ENCODE measurements at regions not wholly inside any gene's neighbourhood (a gene's known extent, or its start where the extent isn't known, plus 50 kb on each side); places are given as distances from the start of the nearest gene placed in this dataset.
"Not testable (repeated sequence)": the region's sequence is repeated elsewhere in the genome, so short reads cannot be mapped to it uniquely, and the experiment has no call there.

DNA sequence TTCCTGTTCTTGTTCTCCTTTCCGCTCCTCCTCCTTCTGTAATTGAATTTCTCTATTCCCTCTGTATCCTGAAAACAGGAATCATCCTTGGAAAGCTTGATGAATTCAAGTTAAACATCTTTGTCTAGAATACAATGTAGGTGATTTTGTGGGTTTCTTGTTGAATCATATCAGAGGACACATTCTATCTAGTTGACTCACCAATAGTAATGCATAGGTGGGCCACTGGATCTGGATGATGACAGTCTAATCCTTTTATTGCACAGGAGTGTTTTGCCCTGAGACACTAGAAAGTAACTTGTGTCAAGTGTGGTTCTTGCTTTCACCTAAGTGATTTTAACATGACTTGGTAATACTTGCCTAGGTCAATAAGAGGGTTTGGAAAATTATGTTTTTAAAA, 164.3 kb downstream of the RFPL4B start:
- no peak for DNase-seq (ENCODE audit: low read depth)

DNA sequence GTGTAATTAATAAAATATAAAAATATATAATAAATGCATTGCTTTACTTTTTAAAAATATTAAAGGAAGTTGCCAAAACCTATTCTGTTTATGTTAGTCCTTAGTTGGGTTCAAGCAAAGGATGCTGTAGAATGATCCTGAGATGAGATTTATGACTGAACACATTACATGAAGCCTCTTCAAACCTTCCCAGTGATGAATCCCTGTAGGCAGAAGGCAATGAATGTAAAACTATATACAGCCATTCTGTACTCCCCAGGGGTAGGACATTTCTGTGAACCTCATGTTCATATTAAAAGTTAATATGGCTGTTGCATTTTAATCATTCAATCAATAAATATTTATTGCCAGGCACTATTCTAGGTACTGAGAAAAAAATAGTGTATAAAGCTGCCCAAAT, 166.0 kb downstream of the RFPL4B start:
- no peak for DNase-seq (ENCODE audit: low read depth)

DNA sequence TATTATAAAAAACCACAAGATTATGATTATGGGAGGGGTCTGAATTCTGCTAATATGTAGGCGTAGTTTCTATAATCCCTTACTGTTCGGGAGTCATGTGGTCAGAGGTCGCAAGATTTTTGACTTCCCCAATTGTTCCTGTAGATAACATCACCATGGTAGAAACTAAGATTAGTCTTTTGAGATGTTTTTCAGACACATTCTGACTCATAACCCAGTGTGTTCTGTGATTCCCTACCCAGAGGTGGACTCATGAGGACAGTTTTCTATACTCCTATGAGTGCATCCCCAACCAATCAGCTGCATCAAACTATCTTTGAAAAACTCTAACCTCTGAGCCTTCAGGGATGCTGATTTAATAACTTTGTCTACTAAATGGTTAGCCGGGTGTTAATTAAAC, 175.5 kb downstream of the RFPL4B start:
- DNase-seq (ENCODE audit: low read depth): no peak

DNA sequence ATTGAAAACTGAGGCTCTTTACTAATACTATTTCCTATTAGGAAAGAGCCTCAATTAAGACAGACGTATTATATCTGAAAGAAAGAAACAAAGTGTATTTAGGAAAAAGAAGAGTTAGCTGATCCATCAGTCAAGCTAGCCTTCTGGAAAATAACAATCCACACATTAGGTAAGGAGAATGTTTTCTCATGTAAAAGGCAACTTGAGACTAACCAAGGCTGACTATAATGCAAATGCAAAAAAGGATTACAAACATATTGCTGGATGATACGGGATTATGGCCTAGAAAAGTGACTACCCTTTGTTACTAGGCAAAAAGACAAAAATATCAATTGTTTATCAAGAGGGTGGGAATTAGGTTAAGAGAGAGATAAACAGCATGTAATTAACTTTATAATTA, 176.9 kb downstream of the RFPL4B start:
- no peak for DNase-seq (ENCODE audit: low read depth)

DNA sequence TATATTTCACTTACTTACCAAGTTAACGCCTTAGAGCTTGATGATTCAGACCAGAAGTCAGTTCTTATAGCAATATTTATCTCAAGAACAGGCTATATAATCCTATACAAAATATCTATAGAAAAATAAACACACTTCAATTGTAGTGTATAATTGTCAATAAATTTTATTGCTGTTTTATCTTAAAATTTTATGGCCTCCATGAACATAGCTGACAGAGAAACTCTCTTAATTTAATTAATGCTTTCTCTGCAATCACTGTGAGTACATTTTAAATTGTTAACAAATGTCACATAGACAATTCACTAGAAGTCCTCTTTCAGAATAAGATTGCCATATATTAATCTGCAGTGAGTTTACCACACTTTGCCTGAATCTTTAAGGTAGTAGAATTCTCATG, 178.6 kb downstream of the RFPL4B start:
- DNase-seq (ENCODE audit: low read depth): no peak

DNA sequence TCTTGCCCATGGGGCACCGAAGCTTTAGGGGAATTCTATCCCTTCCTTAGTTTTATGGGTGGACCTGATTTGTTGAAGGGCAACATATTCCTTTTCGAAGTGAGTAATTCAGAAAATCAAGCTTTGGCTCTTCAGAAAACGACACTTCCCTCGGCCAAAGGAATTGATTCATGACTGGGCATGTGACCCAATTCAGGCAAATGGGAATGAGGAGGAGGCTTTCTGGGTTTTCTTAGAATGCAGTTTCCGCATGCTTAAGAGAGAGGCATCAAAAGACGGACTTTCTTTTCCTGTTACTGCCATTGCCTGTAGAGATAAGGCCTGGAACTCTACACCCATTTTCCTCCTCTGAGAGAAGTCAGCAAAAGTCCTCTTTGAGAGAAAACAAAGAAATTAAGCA, 179.5 kb downstream of the RFPL4B start:
- no peak for DNase-seq (ENCODE audit: low read depth)

DNA sequence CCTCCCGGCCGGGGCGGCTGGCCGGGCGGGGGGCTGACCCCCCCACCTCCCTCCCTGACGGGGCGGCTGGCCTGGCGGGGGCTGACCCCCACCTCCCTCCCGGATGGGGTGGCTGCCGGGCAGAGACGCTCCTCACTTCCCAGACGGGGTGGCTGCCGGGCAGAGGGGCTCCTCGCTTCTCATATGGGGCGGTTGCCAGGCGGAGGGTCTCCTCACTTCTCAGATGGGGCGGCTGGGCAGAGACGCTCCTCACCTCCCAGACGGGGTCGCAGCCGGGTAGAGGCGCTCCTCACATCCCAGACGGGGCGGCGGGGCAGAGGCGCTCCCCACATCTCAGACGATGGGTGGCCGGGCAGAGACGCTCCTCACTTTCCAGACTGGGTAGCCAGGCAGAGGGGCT, 181.2 kb downstream of the RFPL4B start:
- not testable (repeated sequence) for DNase-seq (ENCODE audit: low read depth)

DNA sequence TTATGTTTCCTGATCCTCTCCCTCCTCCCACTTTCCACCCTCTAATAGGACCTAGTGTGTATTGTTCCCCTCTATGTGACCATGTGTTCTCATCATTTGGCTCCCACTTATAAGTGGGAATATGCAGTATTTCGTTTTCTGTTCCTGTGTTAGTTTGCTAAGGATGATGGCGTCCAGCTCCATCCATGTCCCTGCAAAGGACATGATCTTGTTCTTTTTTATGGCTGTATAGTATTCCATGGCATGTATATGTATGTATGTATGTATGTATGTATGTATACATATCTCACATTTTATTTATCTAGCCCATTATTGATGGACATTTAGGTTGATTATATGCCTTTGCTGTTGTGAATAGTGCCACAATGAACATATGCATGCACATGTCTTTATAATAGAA, 188.7 kb downstream of the RFPL4B start:
- no peak for DNase-seq (ENCODE audit: low read depth)

DNA sequence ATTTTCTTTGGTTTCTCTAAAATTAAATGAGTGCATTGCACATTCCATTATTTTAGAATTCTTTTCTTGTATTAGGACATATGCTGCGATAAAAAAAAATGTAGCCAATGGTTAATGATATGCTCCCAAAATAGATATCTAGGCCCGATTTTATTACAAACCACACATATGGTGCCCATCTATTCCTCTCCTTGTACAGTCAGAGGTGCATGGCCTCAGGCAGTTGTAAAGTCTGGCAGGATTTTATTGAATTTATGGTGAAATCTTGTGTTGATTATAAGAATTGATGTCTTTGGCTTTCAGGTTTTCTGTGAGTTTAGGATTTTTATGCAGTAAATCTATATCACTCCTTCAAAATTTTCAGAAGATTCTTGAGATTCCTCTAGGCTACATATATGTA, 192.2 kb downstream of the RFPL4B start:
- DNase-seq (ENCODE audit: low read depth): no peak

DNA sequence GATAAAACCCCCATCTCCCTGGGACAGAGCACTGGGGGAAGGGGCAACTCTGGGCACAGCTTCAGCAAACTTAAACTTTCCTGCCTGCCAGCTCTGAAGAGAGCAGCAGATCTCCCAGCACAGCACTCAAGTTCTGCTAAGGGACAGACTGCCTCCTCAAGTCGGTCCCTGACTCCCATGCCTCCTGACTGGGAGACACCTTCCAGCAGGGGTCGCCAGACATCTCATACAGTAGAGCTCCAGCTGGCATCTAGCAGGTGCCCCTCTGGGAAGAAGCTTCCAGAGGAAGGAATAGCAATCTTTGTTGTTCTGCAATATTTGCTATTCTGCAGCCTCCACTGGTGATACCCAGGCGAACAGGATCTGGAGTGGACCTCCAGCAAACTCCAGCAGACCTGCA, 194.7 kb downstream of the RFPL4B start:
- DNase-seq (ENCODE audit: low read depth): not testable (repeated sequence)

DNA sequence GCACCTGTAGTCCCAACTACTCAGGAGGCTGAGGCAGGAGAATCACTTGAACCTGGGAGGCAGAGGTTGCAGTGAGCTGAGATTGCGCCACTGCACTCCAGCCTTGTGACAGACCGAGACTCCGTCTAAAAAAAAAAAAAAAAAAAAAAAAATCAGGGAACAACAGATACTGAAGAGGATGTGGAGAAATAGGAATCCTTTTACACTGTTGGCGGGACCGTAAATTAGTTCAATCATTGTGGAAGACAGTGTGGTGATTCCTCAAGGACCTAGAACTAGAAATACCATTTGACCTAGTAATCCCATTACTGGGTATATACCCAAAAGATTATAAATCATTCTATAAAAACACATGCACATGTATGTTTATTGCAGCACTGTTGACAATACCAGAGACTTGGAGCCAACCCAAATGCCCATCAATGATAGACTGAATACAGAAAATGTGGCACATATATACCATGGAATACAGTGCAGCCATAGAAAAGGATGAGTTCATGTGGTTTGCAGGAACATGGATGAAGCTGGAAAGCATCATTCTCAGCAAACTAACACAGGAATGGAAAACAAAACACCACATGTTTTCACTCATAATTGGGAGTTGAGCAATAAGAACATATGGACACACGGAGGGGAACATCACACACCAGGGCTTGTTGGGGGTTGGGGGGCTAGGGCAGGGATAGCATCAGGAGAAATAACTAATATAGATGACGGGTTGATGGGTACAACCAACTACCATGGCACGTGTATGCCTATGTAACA, 200.4 kb downstream of the RFPL4B start:
- not testable (repeated sequence) for DNase-seq (ENCODE audit: low read depth)

DNA sequence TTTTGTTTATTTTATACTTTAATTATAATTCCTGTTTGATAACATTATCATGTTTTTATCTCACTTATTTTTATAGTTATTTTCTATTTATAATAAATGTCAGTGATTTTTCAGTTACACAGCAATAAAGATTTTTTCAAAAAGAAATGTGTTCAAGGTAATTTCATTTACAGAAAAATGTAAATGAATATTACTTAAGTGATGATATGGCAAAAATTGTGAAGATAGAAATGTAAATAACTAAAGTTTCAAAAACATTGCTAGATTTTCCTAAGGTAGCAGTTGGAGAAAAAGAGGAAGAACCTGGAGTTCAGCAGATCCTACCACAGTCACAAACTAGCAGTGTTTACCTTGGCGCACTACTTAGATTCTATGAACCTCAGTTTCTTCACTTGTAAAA, 202.6 kb downstream of the RFPL4B start:
- DNase-seq (ENCODE audit: low read depth): no peak

DNA sequence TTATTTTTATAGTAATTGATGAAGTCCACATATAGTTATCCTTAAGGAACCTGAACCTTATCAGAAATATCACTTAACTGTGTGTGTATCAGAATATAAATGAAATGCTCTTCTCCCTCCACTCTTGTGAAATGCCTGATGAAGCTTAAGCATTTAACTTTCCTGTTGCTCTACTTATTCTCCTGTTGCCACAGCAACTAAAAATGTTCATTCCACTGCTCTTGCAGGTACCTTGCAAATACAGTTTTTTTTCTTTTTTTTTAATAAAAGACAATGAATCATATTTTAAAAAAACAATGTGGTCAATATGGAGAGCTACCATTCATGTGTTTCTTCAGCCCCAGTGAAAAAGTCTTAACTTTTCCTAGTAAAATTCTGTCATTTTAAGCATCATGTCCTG, 210.3 kb downstream of the RFPL4B start:
- DNase-seq (ENCODE audit: low read depth): no peak

DNA sequence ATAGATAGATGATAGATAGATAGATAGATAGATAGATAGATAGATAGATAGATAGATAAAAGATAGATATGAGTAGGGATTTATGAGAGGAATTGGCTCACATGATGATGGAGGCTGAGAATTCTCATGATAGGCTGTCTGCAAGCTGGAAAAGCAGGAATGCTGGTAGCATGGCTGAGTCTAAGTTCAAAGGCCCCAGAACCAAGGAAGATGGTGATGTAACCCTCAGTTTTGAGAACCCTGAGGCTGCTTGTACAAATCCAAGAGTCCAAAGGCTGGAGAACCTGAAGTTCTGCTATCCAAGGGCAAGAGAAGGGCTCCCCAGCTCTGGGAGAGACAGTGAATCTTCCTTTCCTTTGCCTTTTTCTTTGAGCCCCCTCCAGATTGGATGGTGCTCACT, 210.8 kb downstream of the RFPL4B start:
- no peak for DNase-seq (ENCODE audit: low read depth)

DNA sequence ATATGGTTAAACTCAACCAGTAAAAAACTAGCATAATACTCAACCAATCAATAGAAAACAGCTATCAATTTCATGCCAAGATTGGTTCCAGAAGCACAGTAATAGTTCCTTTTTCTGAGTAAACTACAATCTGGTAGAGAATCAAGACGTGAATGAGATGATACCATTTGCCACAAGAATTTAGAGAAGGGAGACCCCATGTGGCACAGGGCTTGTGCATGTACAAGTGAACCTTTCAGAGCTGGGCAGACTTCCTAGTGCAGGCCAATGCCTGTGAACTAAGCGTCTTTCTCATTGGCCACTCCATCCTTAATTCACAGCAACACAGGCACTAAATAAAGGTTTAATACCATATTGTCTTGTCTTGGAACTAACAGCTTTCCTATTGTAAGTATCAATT, 213.5 kb downstream of the RFPL4B start:
- peak; percentile 15 for DNase-seq (ENCODE audit: low read depth)

DNA sequence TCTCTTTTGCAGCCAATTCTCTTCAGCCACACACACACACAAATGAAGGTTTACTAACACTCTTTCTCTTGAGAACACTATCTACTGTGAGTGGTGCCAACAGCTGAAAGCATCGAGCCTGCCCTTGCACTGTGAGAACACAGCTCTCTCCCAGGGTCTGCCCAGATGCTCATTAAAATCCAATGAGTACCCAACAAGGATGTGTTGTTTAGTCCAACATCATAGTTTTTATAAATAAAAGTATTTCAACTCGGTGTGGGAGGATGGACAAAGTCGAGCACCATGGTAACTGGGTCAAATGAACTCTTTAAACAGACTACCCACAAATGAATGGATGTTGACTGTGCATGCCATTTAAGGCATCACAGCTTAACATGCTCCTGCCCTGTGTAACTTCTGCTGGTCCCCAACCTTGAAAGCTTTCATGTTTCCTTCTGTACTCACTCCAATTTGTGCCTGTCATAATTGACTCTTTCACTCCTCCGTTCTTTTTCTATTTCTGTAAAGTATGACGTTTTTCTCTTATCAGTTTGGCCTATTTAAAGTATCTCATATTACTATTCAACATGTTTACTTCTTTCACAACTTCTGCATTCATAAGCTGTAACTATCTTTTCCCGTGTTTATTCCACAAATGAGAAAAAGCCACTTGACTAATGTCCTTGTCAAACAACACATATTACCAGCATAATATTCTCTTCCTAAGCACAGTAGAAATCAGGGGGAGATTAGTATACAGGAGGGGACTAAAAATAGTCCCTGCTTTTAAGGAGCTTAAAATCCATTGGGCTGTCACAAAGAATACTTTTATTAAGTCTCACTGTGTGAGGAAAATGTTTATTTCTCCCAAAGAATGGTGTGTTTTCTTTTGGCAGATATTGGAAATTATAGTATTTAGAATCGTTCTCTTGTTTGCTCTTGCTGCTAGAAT, 215.4 kb downstream of the RFPL4B start:
- DNase-seq (ENCODE audit: low read depth): peak; percentile 30

DNA sequence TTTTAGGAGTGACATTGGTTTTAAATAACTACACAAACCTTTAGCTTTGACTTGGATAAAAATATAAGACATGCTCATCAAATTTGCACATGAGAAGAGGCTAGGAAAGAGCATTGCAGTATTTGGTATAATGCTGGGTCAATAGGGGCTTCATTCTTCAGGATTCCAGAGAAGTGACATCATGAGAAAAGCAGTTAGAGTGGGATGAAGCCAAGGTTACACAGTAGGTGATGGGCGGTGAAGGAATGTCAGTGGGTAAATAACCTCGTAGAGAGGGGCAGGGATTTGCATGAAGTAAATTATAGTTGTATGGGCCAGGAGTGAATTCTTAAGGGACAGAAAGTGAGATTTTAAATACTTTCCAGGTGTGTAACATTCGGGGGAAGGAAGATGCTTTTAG, 216.2 kb downstream of the RFPL4B start:
- peak; percentile 84 for DNase-seq (ENCODE audit: low read depth)

DNA sequence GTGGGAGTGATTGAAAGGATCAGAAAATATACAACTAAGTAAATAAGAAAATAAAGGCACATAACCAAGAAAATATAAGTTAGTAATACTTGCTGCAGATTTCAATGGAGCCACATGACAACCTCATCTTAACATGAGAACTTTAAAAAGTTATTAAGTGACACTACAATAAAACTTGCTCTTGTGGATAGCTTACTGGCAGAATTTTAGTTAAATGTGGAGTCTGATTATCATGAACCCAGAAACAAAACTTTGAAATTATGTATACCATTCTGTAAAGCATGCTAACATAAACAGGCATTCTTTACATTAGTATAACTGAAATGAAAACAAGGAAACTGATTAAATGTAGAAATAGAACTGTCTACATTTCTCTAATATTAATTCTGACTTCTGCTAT, 220.9 kb downstream of the RFPL4B start:
- no peak for DNase-seq (ENCODE audit: low read depth)

DNA sequence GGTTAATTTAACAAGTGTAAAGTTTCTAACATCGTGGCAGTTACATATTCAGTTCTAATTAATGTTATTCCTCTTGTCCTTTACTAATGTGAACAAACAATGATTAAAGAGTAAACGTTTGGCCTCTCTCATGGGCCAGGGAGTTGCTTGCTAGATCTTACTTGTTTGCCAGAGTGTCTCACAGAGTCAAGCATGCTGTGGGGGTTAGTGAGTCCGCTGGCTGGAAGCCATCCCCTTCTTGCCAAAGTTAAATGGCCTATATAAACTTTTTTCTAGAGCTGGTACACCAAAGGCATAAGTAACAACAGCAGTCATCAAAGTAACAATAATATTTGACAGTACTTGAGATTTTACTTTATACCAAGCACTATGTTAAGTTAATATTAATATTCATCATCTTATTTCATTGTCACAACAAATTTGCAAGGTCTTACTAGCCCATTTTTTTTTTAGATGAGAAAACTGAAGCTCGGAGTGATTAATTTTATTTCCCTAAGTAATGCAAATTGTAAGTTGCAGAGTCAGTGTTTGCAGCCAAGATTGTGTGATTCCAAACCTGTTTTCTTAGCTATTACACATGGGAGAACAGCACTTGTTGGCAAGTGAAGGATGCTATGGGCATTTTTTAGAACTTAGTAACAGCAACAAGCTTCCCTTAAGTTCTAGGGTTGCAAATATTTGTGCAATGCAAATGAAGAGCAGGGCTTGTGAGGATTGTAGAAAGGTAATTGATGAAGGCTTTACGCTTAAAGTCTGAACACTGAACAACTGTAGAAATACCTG, 224.5 kb downstream of the RFPL4B start:
- DNase-seq (ENCODE audit: low read depth): no peak

DNA sequence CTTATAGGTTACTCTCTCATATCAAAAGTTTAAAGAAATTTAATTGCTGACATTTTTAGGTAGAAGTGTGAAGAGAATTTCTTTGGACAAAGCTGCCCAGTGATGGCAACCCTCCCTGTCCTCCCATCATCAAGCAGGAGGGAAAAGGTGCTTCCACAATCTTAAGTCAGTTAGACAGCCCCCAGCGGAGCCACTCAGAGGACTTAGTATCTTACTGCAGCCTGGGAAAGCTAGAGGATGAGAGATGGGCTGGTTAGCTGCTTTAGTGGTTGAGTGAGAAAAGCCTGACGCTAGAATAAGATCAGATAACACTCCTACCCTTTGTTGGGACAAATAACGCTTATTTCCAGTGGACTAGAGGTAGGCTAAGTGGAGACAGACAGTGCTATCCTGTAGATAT, 227.1 kb downstream of the RFPL4B start:
- no peak for DNase-seq (ENCODE audit: low read depth)

DNA sequence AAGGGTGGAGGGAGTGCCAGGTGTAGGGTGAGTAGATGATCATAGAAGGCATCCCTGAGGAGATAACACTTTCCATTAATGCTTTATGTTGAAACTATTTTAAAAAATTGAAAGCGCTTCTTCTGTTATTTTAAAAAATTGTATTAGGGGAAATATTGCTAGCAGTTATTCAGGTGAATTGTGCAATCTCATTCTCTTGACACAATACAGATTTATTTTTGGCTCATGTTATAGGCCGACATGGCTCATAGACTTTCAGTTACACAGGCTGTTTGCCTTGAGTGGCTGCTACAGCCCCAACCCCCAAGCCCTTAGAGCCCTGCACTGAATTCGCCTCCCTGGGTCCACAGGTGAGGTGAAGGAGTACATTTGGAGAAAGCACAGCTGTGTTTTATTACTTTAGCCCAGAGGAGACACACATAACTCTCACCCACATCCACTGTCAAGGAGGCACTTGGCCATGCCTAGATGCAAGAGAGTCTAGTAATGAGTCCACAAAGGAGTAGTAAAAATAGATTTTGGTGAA, 228.2 kb downstream of the RFPL4B start:
- no peak for DNase-seq (ENCODE audit: low read depth)

DNA sequence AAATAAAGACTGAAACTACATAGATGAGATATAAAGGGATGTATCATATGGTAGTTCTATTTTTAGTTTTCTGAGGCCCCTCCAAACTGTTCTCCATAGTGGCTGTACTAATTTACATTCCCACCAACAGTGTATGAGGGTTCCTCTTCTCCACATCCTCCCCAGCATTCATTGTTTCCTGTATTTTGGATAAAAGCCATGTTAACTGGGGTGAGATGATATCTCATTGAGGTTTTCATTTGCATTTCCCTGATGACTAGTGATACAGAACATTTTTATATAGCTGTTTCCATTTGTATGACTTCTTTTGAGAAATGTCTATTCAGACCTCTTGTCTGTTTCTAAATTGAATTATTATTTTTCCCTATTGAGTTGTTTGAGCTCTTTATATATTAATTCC, 229.3 kb downstream of the RFPL4B start:
- DNase-seq (ENCODE audit: low read depth): no peak
